Kidney (tissue), 13 donors: ENCODE measurements at regions not wholly inside any gene's neighbourhood (a gene's known extent, or its start where the extent isn't known, plus 50 kb on each side); places are given as distances from the start of the nearest gene placed in this dataset.

ENCODE experiments used
- DNase-seq, 5 donors: peaks; one replicate each; pipeline ENCODE4 v3.0.0-alpha.2; 2013 to 2020
- FAIRE-seq: peaks from 2 replicates; lab custom pipeline; 2012; peaks lifted over from hg19 to GRCh38; lab: Jason Lieb, UNC
- H3K27ac ChIP-seq, 2 donors: one replicate each; pipeline ENCODE4 v1.7.0; 2013; ENCODE audit warnings: low read depth in 2 of 2, low read length in 2 of 2, inconsistent platforms in 1 of 2
- H3K27me3 ChIP-seq: one replicate; pipeline ENCODE4 v1.7.1; 2013; ENCODE audit warnings: low read length, inconsistent platforms; ENCODE audit not compliant: control insufficient read depth, insufficient read depth
- H3K36me3 ChIP-seq, 3 donors: one replicate each; pipeline versions ENCODE4 v1.7.0 to v1.7.1; 2013; ENCODE audit warnings: low read length in 3 of 3, control low read depth in 1 of 3, inconsistent platforms in 1 of 3; ENCODE audit not compliant: insufficient read depth in 3 of 3, control insufficient read depth in 2 of 3
- H3K4me1 ChIP-seq, 3 donors: one replicate each; pipeline versions ENCODE4 v1.7.0 to v1.7.1; 2013; ENCODE audit warnings: low read length in 3 of 3, inconsistent platforms in 1 of 3, low read depth in 1 of 3; ENCODE audit not compliant: control insufficient read depth in 2 of 3, insufficient read depth in 2 of 3
- H3K4me3 ChIP-seq, 3 donors: one replicate each; pipeline versions ENCODE4 v1.7.0 to v1.8.1; 2013; ENCODE audit warnings: low read length in 3 of 3, control low read depth in 1 of 3, inconsistent platforms in 1 of 3
- H3K9ac ChIP-seq, 3 donors: one replicate each; pipeline versions ENCODE4 v1.7.0 to v1.7.1; 2013; ENCODE audit warnings: low read length in 3 of 3, control low read depth in 1 of 3, inconsistent platforms in 1 of 3
- H3K9me3 ChIP-seq, 3 donors: one replicate each; pipeline versions ENCODE4 v1.7.0 to v1.7.1; 2013; ENCODE audit warnings: low read length in 3 of 3, control low read depth in 1 of 3, inconsistent platforms in 1 of 3; ENCODE audit not compliant: control insufficient read depth in 2 of 3, insufficient read depth in 1 of 3
- intact Hi-C: fragments of 100-400 bp; cut with DNase I; formaldehyde crosslinking; loops from one replicate; pipeline ENCODE4 v1.11.1; 2022
- TF ChIP-seq, protein P1 (sequence below): IDR thresholded peaks from 3 replicates; pipeline ENCODE4 v1.5.1; 2012; ENCODE audit warnings: mild to moderate bottlenecking, moderate library complexity, borderline replicate concordance; ENCODE audit not compliant: insufficient read depth; ENCODE audit errors: extremely low read depth
- donor health status: control.
- donor health status: control.
- donor health status: control.
- donor health status: control.
- donor health status: control.
- donor health status: DM: yes; HTN: yes; CAD: no.
- donor health status: Normal renal cell carcinoma (clear cell type).

- Histone ChIP-seq H3K27me3 (no peaks in the 10 kb centered on the region), H3K36me3 (no peaks in the 10 kb centered on the region), H3K4me1 (no peaks in the 10 kb centered on the region), H3K4me3 (no peak overlapping the region), H3K27ac (no peak overlapping the region), H3K9me3 (no peaks in the 10 kb centered on the region), H3K9ac (no peak overlapping the region)
- TF ChIP-seq, protein P1, sequence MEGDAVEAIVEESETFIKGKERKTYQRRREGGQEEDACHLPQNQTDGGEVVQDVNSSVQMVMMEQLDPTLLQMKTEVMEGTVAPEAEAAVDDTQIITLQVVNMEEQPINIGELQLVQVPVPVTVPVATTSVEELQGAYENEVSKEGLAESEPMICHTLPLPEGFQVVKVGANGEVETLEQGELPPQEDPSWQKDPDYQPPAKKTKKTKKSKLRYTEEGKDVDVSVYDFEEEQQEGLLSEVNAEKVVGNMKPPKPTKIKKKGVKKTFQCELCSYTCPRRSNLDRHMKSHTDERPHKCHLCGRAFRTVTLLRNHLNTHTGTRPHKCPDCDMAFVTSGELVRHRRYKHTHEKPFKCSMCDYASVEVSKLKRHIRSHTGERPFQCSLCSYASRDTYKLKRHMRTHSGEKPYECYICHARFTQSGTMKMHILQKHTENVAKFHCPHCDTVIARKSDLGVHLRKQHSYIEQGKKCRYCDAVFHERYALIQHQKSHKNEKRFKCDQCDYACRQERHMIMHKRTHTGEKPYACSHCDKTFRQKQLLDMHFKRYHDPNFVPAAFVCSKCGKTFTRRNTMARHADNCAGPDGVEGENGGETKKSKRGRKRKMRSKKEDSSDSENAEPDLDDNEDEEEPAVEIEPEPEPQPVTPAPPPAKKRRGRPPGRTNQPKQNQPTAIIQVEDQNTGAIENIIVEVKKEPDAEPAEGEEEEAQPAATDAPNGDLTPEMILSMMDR = no peak
- no peak for FAIRE-seq
- DNase-seq = peak; percentile 37 to 72 (median 58)
- intact Hi-C loops = no loop called here
These were observed 73.8 kb downstream of the MRPL36 start for GRCh38 chr5:1725641-1726468.

GRCh38 chr5:1724822-1725602 is 74.6 kb downstream of the MRPL36 start:
- FAIRE-seq (no peak), DNase-seq (peak; percentile 22 to 66 (median 53))
- Histone ChIP-seq H3K4me1 (no peaks in the 10 kb centered on the region), H3K9ac (no peak overlapping the region), H3K4me3 (no peak overlapping the region), H3K27ac (no peak overlapping the region), H3K36me3 (no peaks in the 10 kb centered on the region), H3K27me3 (no peaks in the 10 kb centered on the region), H3K9me3 (no peaks in the 10 kb centered on the region)
- TF ChIP-seq, protein P1 = no peak
- intact Hi-C loops = no loop called here

DNA sequence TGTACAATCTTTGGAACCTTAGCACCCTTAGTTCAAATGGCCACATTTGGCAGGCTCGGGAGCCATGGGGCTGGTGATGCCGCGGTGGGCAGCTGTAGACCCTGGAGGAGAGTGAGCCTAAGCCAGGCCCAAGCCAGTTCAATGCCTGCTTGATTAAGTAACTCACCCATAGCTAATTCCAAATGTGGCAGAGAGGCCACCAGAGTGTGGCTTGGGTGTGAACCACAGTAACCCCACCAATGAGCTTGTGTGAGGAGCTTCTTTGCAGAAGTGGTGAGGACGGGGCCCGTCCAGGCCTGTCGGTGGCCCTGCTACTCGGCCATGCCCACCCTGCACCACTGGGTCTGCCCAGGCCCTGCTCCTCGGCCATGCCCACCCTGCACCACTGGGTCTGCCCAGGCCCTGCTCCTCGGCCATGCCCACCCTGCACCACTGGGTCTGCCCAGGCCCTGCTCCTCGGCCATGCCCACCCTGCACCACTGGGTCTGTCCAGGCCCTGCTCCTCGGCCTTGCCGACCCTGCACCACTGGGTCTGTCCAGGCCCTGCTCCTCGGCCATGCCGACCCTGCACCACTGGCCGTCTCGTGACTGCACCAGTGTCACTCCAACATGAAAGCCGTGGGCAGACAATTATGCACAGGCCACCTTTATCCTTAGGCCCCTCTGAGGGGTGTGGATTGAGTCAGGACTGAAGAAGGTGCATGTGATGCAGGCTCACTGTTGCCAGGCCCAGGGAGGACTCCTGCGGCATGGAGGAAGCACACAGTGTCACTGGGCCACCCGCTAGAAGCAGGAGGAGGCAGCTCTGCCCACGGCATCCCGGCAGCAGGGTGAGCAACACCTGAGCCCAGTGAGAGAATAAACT is 75.4 kb downstream of the MRPL36 start:
- H3K4me3 ChIP-seq = no peak overlapping the region
- DNase-seq (peak in 2 of 5 donors; percentile 7 to 39), FAIRE-seq (no peak)
- no peak overlapping the region for H3K27ac ChIP-seq
- TF ChIP-seq, protein P1 = no peak
- no peaks in the 10 kb centered on the region for H3K4me1 ChIP-seq
- peaks cover 0 to 5% (median 3%) of the 10 kb centered on the region in 3 donors for H3K9me3 ChIP-seq
- intact Hi-C loops = no loop called here
- no peaks in the 10 kb centered on the region for H3K27me3 ChIP-seq
- H3K36me3 ChIP-seq = no peaks in the 10 kb centered on the region
- no peak overlapping the region for H3K9ac ChIP-seq
